Jurkat, Clone E6-1 (cell line): ENCODE measurements at regions not wholly inside any gene's neighbourhood (a gene's known extent, or its start where the extent isn't known, plus 50 kb on each side); places are given as distances from the start of the nearest gene placed in this dataset.
"Not testable (repeated sequence)": the region's sequence is repeated elsewhere in the genome, so short reads cannot be mapped to it uniquely, and the experiment has no call there.

ENCODE experiments used
- DNase-seq: peaks from one replicate; pipeline ENCODE4 v3.0.0-alpha.2; 2011; ENCODE audit warnings: low read depth, low spot score
- H3K4me3 ChIP-seq: 2 replicates; pipeline ENCODE4 v1.5.1; 2011; ENCODE audit warnings: mild to moderate bottlenecking, low read length, control low read depth, moderate library complexity

DNA sequence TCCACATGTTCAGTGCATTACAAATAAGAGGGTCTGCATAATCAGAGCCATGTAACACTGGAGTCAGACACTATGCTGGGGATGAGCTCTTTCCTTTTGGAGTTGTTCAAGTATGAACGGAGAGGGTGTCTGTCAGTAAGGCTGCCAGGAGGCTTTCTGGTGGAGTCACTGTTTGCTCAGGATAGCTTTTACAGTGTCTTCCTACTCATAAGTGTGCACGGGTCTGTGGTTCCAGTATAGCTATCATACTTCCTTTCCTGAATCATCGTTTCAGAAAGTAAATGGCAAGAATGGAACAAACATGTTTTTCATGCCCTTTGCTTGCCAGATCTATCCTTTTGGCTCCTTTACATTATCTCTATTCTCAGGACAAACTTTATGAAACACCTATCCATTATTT lies 152.7 kb upstream of the CDH11 start:
- no peak for DNase-seq

GRCh38 chr16:65272699-65273414 lies 151.0 kb upstream of the CDH11 start:
- DNase-seq, result no peak
- no peak overlapping the region for H3K4me3 ChIP-seq

More for the DNA sequence above, 152.7 kb upstream of the CDH11 start:
- no peak overlapping the region for H3K4me3 ChIP-seq

DNA sequence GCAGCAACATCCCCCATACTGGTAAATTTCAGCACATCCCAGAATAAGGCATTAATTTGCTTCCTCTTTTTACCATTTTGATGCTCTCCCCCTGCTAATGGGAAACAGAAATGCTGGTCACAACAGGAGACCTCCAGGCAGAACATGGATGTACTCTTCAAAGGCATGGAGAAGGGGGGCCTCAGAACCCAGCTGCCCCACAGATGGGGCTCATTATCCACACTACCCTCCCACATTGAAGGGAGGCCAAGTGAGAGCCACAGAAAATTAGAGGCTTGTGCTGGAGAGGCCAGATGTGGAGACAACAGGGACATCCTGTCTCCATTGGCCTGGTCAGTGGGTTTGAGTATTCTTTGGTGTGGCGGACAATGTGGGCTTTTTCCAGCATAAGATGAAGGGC lies 150.1 kb upstream of the CDH11 start:
- no peak overlapping the region for H3K4me3 ChIP-seq
- DNase-seq, result no peak

GRCh38 chr16:65268331-65268730 lies 146.5 kb upstream of the CDH11 start:
- no peak overlapping the region for H3K4me3 ChIP-seq
- DNase-seq, result no peak

DNA sequence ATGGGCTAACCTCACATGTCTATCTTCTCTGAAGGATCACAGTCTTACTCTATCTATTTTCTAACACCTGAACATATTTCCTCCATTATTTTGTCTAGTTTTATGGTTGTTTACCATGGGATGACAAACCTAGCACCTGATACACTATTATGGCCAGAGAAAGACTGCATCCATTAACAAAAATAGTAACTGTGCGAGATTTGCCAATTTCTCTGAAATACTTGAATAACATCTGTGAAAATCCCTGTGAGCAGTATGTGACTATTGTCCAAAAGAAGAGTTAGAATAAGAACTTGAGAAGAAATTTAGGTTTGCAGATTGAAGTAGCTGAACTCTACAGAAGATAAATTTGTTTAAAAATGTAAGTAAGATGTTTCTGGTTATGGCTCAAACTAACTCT lies 142.0 kb upstream of the CDH11 start:
- no peak overlapping the region for H3K4me3 ChIP-seq
- DNase-seq, result no peak

DNA sequence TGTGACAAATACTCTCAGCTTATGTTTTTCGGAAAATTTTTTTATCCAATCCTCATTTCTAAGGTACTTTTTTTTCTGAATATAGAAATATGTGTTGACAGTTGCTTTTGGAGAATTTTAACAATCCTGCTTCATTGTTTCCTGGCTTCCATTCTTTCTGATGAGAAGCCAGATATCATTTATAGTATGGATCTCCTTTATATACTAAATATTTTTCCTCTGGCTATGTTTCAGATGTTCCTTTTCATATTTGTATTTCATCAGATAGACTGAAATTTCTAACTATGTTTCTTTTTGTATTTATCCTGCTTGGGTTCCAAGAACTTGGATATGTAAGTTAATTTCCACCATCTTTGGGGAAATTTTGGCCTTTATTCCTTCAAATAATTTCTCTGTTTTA lies 138.9 kb upstream of the CDH11 start:
- H3K4me3 ChIP-seq, result no peak overlapping the region
- no peak for DNase-seq

GRCh38 chr16:65254144-65254543 lies 132.3 kb upstream of the CDH11 start:
- H3K4me3 ChIP-seq, result no peak overlapping the region
- DNase-seq, result no peak

GRCh38 chr16:65249768-65250167 lies 127.9 kb upstream of the CDH11 start:
- H3K4me3 ChIP-seq, result no peak overlapping the region
- no peak for DNase-seq

DNA sequence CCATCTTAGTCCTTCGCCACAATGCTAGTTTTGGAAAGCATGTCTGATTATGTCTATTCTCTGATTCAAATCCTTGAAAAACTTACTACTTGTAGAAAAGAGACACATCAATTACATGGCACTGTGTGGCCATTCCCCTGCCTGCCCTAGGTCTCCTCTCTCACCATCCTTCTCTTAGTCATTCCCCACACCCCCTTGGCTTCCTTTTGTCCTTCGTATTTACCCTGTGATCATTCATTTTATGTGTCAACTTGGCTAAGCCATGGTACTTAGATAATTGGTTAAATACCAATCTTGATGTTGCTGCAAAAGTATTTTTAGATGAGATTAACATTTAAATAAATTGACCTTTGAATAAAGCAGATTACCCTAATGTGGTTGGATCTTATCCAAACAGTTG lies 122.9 kb upstream of the CDH11 start:
- no peak for DNase-seq
- no peak overlapping the region for H3K4me3 ChIP-seq

DNA sequence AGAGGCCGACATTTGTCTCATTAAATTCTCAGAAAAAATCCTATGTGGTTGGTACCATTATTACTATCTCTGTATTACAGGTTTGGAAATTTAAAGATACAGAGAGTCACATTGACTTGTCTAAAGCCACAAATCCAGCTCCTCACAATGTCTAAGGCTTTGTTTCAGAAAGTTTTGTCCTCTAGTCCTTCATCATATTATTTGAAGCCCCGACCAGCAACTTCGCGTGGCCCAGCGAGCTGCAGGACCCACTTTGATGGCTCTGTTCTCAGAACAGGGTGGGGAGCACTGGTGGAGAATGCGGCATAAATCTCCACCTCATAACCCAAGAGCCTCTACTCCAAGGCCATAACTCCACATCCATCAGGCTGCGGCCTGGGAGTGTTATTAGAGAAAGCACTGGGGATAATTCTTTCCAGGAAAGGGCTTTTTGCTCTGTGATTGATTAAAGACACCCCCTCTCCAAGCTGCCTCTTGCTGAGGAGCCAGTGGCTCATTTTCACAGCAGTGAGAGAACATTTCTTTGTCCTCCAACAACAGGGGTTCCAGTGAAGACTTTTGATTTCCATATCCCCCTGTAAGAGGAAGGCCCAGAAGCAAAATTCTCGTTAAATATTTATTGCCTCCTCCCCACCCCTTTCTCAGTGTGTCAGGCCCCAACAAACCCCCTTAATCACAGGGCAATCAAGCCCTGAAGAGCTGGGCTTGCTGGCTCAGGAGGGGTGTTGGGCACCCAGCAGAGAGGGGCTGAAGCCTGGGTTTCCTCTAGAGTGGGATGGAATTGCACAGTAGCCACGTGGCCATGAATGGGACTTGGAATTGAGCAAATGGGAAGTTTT lies 113.7 kb upstream of the CDH11 start:
- no peak overlapping the region for H3K4me3 ChIP-seq
- no peak for DNase-seq

DNA sequence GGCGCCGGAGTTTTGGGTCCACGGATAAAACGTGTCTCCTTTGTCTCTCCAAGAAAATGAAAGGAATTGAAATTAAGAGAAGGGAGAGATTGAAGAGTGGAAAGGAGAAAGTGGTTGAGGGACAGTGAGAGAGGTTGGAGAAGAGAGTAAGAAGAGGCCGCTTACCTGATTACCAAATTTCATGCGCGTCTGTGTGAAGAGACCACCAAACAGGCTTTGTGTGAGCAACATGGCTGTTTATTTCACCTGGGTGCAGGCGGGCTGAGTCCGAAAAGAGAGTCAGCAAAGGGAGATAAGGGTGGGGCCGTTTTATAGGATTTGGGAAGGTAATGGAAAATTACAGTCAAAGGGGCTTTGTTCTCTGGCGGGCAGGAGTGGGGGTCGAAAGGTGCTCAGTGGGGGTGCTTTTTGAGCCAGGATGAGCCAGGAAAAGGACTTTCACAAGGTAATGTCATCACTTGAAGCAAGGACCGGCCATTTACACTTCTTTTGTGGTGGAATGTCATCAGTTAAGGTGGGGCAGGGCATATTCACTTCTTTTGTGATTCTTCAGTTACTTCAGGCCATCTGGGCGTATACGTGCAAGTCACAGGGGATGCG lies 113.0 kb upstream of the CDH11 start:
- not testable (repeated sequence) for H3K4me3 ChIP-seq, DNase-seq

- no peak for DNase-seq
Observed at GRCh38 chr16:65229191-65229662, 107.4 kb upstream of the CDH11 start.

DNA sequence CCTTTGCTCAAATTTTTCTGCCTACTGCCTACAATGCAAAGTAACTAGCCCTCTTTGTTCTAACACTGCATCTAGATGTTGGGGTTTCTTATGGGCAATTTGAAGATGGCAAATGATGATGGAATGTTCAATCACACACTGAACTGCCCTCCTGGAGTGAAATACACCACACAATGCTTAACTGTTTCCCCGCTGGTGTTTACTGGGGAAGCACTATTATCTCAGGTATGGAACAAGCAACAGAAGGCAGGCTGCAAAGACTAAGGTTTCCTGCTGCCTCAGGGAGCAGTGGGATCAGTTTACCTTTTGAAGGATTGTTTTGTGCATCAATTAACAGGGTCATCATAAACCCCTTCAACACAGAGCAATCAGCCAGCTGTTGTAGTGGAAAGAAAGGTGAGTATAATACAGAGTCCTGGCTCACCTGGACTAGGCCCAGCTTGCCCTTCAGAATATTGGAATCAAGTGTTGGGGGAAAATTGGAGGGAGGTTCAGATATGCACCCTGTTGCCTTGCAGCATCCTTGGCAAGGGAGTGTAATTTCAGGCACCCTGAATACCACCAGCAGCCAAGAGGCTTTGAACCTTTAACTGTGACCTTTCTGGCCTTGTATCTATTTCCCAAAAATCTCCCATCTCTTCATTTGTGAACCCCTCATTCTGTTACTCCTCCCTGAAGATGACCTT lies 105.4 kb upstream of the CDH11 start:
- DNase-seq, result no peak
- no peak overlapping the region for H3K4me3 ChIP-seq

More at GRCh38 chr16:65229191-65229662, 107.4 kb upstream of the CDH11 start:
- H3K4me3 ChIP-seq, result no peak overlapping the region

DNA sequence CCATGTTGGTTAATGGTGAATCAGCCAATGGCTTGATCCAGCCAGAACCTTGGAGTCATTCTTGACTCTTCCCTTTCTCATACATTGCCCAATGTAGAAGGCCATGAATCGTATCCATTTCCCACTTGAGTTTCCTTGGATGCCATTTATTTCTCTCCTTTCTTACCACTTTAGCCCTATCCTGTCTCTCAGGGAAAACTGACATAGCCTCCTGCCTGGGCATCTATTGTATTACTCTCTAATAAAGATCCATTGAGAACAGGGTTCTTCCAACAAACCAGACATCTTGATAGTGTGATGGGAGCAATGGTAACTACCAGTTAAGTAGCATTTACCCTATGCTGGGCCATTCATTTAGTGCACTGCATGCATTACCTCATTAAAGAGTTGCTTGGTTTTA lies 104.2 kb upstream of the CDH11 start:
- DNase-seq, result no peak
- no peak overlapping the region for H3K4me3 ChIP-seq

- no peak overlapping the region for H3K4me3 ChIP-seq
- no peak for DNase-seq
Observed at GRCh38 chr16:65225488-65225887, 103.6 kb upstream of the CDH11 start.

DNA sequence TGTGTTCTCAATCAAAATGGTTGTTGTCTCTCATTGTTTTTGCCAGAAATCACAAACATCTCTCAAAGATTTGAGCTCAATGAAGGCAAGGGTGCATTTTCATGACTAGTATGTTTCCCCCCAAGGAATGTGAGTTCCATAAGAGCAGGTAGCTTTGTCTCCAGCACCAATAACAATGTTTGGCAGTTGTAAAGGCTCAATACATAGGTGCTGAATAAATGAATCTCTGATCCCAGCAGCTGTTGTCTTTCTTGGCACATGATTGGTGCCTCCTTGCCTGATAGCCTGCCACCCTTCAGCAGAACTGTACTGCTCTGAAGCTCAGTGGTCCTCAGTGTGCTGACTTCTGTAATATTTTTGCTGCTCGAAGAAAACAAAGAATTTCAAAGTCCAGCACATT lies 103.1 kb upstream of the CDH11 start:
- H3K4me3 ChIP-seq, result no peak overlapping the region
- DNase-seq, result no peak

DNA sequence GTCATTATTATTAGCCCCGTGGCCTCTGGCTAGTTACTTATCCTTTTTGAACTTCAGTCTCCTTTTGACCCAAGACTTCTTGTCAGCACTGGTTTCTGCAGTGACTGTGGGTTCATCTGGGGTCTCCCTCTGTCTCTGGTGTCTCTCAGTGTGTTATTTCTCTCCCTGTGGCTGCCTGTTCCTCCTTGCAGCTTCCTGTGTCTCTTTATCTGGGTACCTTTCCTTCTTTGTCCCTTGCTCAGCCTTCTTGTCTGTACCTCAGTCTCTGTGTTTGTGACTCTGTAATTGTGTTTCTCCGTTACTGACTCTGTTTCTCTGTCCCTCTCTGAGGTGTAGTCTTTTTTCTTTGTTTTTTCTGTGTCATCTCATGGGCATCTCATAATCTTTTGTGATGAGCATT lies 102.6 kb upstream of the CDH11 start:
- H3K4me3 ChIP-seq, result no peak overlapping the region
- DNase-seq, result no peak

- H3K4me3 ChIP-seq, result no peak overlapping the region
- no peak for DNase-seq
Observed at GRCh38 chr16:65223335-65223734, 101.5 kb upstream of the CDH11 start.

- no peak overlapping the region for H3K4me3 ChIP-seq
- DNase-seq, result no peak
Observed at GRCh38 chr16:65222536-65222935, 100.7 kb upstream of the CDH11 start.

GRCh38 chr16:65222049-65222448 lies 100.2 kb upstream of the CDH11 start:
- H3K4me3 ChIP-seq, result no peak overlapping the region
- no peak for DNase-seq
